MM.1S (cell line): ENCODE measurements at regions not wholly inside any gene's neighbourhood (a gene's known extent, or its start where the extent isn't known, plus 50 kb on each side); places are given as distances from the start of the nearest gene placed in this dataset.
"Not testable (repeated sequence)": the region's sequence is repeated elsewhere in the genome, so short reads cannot be mapped to it uniquely, and the experiment has no call there.

Experiments
- EZH2 ChIP-seq: fragments of 300-600 bp; sonication (generic); optimal IDR thresholded peaks from 2 replicates; pipeline ENCODE3; 2017; ENCODE audit warnings: low read depth, mild to moderate bottlenecking, antibody characterized with exemption, low read length, mixed read lengths
- TF ChIP-seq, protein P1 (sequence below): fragments of 300-600 bp; sonication (generic); IDR thresholded peaks from 2 replicates; pipeline ENCODE4 v1.5.1; 2016; ENCODE audit warnings: antibody characterized with exemption, low read length, mixed read lengths

DNA sequence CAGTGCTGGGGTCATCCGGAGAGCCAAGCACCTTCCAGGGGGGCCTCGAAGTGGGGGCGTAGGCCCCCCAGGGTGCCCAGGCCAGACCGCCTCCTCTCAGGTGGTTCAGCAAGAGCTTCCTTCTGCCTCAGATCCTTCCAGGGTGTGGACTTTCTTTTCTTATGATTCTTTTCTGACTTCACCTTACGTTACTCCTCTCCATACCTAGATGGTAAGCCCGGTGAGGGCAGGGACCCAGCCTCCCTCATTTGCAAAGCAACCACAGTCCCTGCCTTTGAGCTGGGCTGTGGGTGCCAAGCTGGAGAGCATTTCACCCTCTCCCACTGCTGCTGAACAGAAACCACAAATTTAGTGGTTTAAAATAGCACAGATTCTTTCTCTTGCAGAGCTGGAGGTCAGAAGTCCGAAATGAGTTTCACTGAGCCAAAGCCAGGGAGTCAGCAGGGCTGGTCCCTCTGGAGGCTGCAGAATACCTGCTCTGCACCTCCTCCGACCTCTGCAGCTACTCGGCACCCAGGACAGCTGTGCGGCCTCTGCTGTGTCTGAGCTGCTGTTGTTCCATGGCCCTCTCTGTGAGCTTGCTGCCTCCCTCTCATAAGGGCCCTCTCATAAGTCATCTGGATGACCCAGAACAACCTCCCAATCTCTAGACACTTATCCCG lies 323.0 kb downstream of the CACNA1B start:
- not testable (repeated sequence) for TF ChIP-seq EZH2
- TF ChIP-seq, protein P1, sequence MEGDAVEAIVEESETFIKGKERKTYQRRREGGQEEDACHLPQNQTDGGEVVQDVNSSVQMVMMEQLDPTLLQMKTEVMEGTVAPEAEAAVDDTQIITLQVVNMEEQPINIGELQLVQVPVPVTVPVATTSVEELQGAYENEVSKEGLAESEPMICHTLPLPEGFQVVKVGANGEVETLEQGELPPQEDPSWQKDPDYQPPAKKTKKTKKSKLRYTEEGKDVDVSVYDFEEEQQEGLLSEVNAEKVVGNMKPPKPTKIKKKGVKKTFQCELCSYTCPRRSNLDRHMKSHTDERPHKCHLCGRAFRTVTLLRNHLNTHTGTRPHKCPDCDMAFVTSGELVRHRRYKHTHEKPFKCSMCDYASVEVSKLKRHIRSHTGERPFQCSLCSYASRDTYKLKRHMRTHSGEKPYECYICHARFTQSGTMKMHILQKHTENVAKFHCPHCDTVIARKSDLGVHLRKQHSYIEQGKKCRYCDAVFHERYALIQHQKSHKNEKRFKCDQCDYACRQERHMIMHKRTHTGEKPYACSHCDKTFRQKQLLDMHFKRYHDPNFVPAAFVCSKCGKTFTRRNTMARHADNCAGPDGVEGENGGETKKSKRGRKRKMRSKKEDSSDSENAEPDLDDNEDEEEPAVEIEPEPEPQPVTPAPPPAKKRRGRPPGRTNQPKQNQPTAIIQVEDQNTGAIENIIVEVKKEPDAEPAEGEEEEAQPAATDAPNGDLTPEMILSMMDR: not testable (repeated sequence)
